ENCODE measurements at regions not wholly inside any gene's neighbourhood (a gene's known extent, or its start where the extent isn't known, plus 50 kb on each side); places are given as distances from the start of the nearest gene placed in this dataset.

GRCh38 chr15:66899555-66900350, 165.6 kb upstream of the SMAD3 start:
- peak; percentile 69 for DNase-seq (ENCODE audit: low read depth)
- no peak overlapping the region for H3K4me3 ChIP-seq (ENCODE audit: low read length)
- TF ChIP-seq CTCF (conservative IDR thresholded peaks at IDR 0.05; ENCODE audit: low read length), result peak; percentile 20; the same call in 1 of the 2 replicates

- no peak overlapping the region for H3K4me3 ChIP-seq (ENCODE audit: low read length)
- DNase-seq (ENCODE audit: low read depth), result no peak
- no peak for TF ChIP-seq CTCF (conservative IDR thresholded peaks at IDR 0.05; ENCODE audit: low read length)
Measured at GRCh38 chr15:66900586-66901310, 164.7 kb upstream of the SMAD3 start.

- no peak overlapping the region for H3K4me3 ChIP-seq (ENCODE audit: low read length)
- DNase-seq (ENCODE audit: low read depth), result peak; percentile 61
- no peak for TF ChIP-seq CTCF (conservative IDR thresholded peaks at IDR 0.05; ENCODE audit: low read length)
Measured at GRCh38 chr15:66901336-66902100, 163.9 kb upstream of the SMAD3 start.

DNA sequence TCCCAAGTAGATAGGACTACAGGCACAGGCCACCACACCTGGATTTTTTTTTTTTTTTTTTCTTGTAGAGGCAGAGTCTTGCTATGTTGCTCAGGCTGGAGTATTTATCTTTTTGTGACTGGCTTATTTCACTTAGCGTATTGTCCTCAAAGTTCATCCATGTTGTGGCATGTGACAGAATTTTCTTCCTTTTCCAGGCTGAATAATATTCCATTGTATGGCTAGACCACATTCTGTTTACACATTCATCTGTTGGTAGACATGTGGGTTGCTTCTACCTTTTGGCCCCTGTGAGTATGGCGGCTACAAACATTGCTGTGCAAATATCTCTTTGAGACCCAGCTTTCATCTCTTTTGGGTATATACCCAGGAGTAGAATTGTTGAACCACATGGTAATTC, 160.2 kb upstream of the SMAD3 start:
- no peak for TF ChIP-seq CTCF (conservative IDR thresholded peaks at IDR 0.05; ENCODE audit: low read length)
- DNase-seq (ENCODE audit: low read depth), result no peak
- no peak overlapping the region for H3K4me3 ChIP-seq (ENCODE audit: low read length)

DNA sequence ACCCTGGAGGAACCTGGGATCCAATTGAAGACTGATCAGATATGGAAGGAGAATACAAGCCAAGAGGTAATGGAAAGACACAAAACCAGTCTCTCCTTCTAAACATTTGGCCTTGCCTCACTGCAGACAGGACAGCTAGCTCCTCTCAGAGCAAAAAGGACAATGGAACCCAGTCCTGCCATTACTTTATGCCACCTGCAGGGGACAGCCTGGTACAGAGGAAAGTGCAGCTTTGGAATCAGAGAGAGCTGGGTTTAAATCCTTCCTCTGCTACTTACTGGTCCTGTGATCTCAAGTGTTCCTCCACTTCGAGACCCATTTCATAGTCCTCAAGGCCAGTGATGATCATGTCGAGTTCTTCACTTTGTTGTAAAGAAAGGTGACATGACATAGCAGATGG, 159.4 kb upstream of the SMAD3 start:
- no peak for DNase-seq (ENCODE audit: low read depth)
- no peak overlapping the region for H3K4me3 ChIP-seq (ENCODE audit: low read length)
- TF ChIP-seq CTCF (conservative IDR thresholded peaks at IDR 0.05; ENCODE audit: low read length), result no peak

- no peak for TF ChIP-seq CTCF (conservative IDR thresholded peaks at IDR 0.05; ENCODE audit: low read length)
- DNase-seq (ENCODE audit: low read depth), result no peak
Measured at GRCh38 chr15:66906668-66907614, 158.5 kb upstream of the SMAD3 start.

More at GRCh38 chr15:66906668-66907614, 158.5 kb upstream of the SMAD3 start:
- no peak overlapping the region for H3K4me3 ChIP-seq (ENCODE audit: low read length)
